ENCODE measurements at regions not wholly inside any gene's neighbourhood (a gene's known extent, or its start where the extent isn't known, plus 50 kb on each side); places are given as distances from the start of the nearest gene placed in this dataset.

GRCh38 chr5:3381206-3381825 is 214.3 kb upstream of the IRX1 start:
- DNase-seq = no peak
- ChIA-PET CTCF (no interaction called here), POLR2A (no interaction called here)

GRCh38 chr5:3380689-3381088 is 214.9 kb upstream of the IRX1 start:
- WGBS (ENCODE audit: insufficient coverage) = 91% methylated on average over 3 of the region's 3 CpGs
- Histone ChIP-seq H3K4me1 (ENCODE audit: control extremely low read depth in 1 of 4, control insufficient read depth in 4 of 4, insufficient read depth in 4 of 4, low read length in 3 of 4) (no peaks in the 10 kb centered on the region), H3K9me3 (ENCODE audit: control extremely low read depth in 1 of 5, control insufficient read depth in 4 of 5, insufficient read depth in 2 of 5, low read depth in 1 of 5, low read length in 4 of 5) (no peaks in the 10 kb centered on the region), H3K27me3 (replicated peaks in 2 of 5; ENCODE audit: control insufficient read depth in 4 of 5, insufficient read depth in 5 of 5, low read length in 4 of 5) (no peaks in the 10 kb centered on the region), H3K4me3 (ENCODE audit: control insufficient read depth in 1 of 7, extremely low read depth in 1 of 7, insufficient read depth in 4 of 7, low read depth in 2 of 7, low read length in 6 of 7) (no peak overlapping the region), H3K36me3 (ENCODE audit: control insufficient read depth in 4 of 4, insufficient read depth in 4 of 4, low read length in 3 of 4) (no peaks in the 10 kb centered on the region), H3K27ac (ENCODE audit: insufficient read depth in 1 of 2, low read depth in 1 of 2, low read length in 2 of 2, poor library complexity in 1 of 2, severe bottlenecking in 2 of 2) (no peak overlapping the region)
- no peak for DNase-seq
- POLR2A ChIA-PET = no interaction called here
- CTCF ChIA-PET = no interaction called here

More at GRCh38 chr5:3381206-3381825, 214.3 kb upstream of the IRX1 start:
- WGBS (ENCODE audit: insufficient coverage) = 95% methylated on average over 13 of the region's 15 CpGs
- Histone ChIP-seq H3K27ac (ENCODE audit: insufficient read depth in 1 of 2, low read depth in 1 of 2, low read length in 2 of 2, poor library complexity in 1 of 2, severe bottlenecking in 2 of 2) (no peak overlapping the region), H3K9me3 (ENCODE audit: control extremely low read depth in 1 of 5, control insufficient read depth in 4 of 5, insufficient read depth in 2 of 5, low read depth in 1 of 5, low read length in 4 of 5) (no peaks in the 10 kb centered on the region), H3K36me3 (ENCODE audit: control insufficient read depth in 4 of 4, insufficient read depth in 4 of 4, low read length in 3 of 4) (no peaks in the 10 kb centered on the region), H3K4me1 (ENCODE audit: control extremely low read depth in 1 of 4, control insufficient read depth in 4 of 4, insufficient read depth in 4 of 4, low read length in 3 of 4) (no peaks in the 10 kb centered on the region), H3K4me3 (ENCODE audit: control insufficient read depth in 1 of 7, extremely low read depth in 1 of 7, insufficient read depth in 4 of 7, low read depth in 2 of 7, low read length in 6 of 7) (no peak overlapping the region), H3K27me3 (replicated peaks in 2 of 5; ENCODE audit: control insufficient read depth in 4 of 5, insufficient read depth in 5 of 5, low read length in 4 of 5) (no peaks in the 10 kb centered on the region)

DNA sequence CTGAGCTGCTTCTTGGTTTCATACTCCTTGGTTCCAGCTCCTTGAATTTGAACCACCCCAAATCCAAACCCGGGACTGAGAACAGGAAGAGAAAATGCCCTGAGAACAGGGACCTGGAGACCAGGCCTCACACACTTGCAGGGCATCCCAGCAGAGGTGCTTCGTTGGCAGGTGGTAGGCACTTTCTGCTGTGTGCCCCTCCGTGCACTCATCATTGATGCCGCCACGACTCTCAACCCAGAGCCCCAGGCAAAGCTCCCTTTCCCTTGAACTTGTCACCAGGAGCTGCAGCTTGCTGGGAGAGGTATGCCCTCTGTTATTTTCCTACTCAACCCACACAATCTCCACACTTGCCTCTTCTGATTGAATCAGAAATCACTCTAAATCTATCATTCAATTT is 217.8 kb upstream of the IRX1 start:
- Histone ChIP-seq H3K4me3 (ENCODE audit: control insufficient read depth in 1 of 7, extremely low read depth in 1 of 7, insufficient read depth in 4 of 7, low read depth in 2 of 7, low read length in 6 of 7) (no peak overlapping the region), H3K27me3 (replicated peaks in 2 of 5; ENCODE audit: control insufficient read depth in 4 of 5, insufficient read depth in 5 of 5, low read length in 4 of 5) (no peaks in the 10 kb centered on the region), H3K4me1 (ENCODE audit: control extremely low read depth in 1 of 4, control insufficient read depth in 4 of 4, insufficient read depth in 4 of 4, low read length in 3 of 4) (no peaks in the 10 kb centered on the region), H3K9me3 (ENCODE audit: control extremely low read depth in 1 of 5, control insufficient read depth in 4 of 5, insufficient read depth in 2 of 5, low read depth in 1 of 5, low read length in 4 of 5) (peaks cover 0 to 12% (median 6%) of the 10 kb centered on the region in 5 experiments), H3K36me3 (ENCODE audit: control insufficient read depth in 4 of 4, insufficient read depth in 4 of 4, low read length in 3 of 4) (no peaks in the 10 kb centered on the region), H3K27ac (ENCODE audit: insufficient read depth in 1 of 2, low read depth in 1 of 2, low read length in 2 of 2, poor library complexity in 1 of 2, severe bottlenecking in 2 of 2) (no peak overlapping the region)
- 76% methylated on average over 5 of the region's 5 CpGs for WGBS (ENCODE audit: insufficient coverage)
- no peak for DNase-seq
- POLR2A ChIA-PET = no interaction called here
- CTCF ChIA-PET = no interaction called here

DNA sequence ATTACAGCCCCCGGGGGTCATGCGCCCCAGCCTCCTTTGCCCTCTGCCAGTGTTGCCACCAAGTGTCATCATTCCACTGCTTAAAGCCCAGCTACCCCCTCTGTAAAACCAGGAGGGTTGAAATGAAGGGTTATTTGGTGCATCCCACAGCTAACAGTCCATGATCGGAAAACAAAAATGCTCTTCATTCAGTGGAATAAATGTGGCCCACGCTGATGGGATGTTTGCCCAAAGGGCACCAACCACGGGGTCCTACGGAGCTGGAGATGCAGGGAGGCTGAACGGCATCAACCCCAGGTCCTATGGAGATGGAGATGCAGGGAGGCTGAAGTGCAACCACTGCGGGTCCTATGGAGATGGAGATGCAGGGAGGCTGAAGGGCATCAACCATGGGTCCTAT is 218.5 kb upstream of the IRX1 start:
- Histone ChIP-seq H3K36me3 (ENCODE audit: control insufficient read depth in 4 of 4, insufficient read depth in 4 of 4, low read length in 3 of 4) (no peaks in the 10 kb centered on the region), H3K27me3 (replicated peaks in 2 of 5; ENCODE audit: control insufficient read depth in 4 of 5, insufficient read depth in 5 of 5, low read length in 4 of 5) (no peaks in the 10 kb centered on the region), H3K27ac (ENCODE audit: insufficient read depth in 1 of 2, low read depth in 1 of 2, low read length in 2 of 2, poor library complexity in 1 of 2, severe bottlenecking in 2 of 2) (no peak overlapping the region), H3K9me3 (ENCODE audit: control extremely low read depth in 1 of 5, control insufficient read depth in 4 of 5, insufficient read depth in 2 of 5, low read depth in 1 of 5, low read length in 4 of 5) (peaks cover 0 to 18% (median 7%) of the 10 kb centered on the region in 5 experiments), H3K4me3 (ENCODE audit: control insufficient read depth in 1 of 7, extremely low read depth in 1 of 7, insufficient read depth in 4 of 7, low read depth in 2 of 7, low read length in 6 of 7) (no peak overlapping the region), H3K4me1 (ENCODE audit: control extremely low read depth in 1 of 4, control insufficient read depth in 4 of 4, insufficient read depth in 4 of 4, low read length in 3 of 4) (no peaks in the 10 kb centered on the region)
- 91% methylated on average over 7 of the region's 8 CpGs for WGBS (ENCODE audit: insufficient coverage)
- DNase-seq = no peak
- ChIA-PET CTCF (no interaction called here), POLR2A (no interaction called here)

DNA sequence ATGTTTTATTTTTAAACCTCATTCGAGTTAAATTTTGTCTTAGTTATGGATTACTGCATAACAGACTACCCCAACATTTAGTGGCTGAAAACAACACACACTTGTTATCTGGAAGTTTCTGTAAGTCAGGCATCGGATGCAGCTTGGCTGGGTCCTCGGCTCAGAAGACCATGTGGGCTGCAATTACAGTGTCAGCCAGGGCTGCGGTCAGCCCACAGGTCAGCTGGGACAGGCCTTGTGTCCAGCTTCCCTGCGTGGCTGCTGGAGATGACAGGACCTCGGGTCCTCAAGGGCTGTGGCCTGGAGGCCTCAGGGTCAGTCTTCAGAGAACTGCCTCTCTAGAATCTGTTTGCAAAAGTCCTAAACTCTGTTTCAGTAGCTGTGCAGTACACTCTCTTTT is 219.0 kb upstream of the IRX1 start:
- no peak for DNase-seq
- WGBS (ENCODE audit: insufficient coverage) = 86% methylated on average over 5 of the region's 6 CpGs
- ChIA-PET POLR2A (no interaction called here), CTCF (no interaction called here)
- peaks cover 0 to 19% (median 7%) of the 10 kb centered on the region in 5 experiments for H3K9me3 ChIP-seq (ENCODE audit: control extremely low read depth in 1 of 5, control insufficient read depth in 4 of 5, insufficient read depth in 2 of 5, low read depth in 1 of 5, low read length in 4 of 5)
- no peak overlapping the region for H3K4me3 ChIP-seq (ENCODE audit: control insufficient read depth in 1 of 7, extremely low read depth in 1 of 7, insufficient read depth in 4 of 7, low read depth in 2 of 7, low read length in 6 of 7)
- H3K27me3 ChIP-seq (replicated peaks in 2 of 5; ENCODE audit: control insufficient read depth in 4 of 5, insufficient read depth in 5 of 5, low read length in 4 of 5) = no peaks in the 10 kb centered on the region
- H3K27ac ChIP-seq (ENCODE audit: insufficient read depth in 1 of 2, low read depth in 1 of 2, low read length in 2 of 2, poor library complexity in 1 of 2, severe bottlenecking in 2 of 2) = no peak overlapping the region
- H3K36me3 ChIP-seq (ENCODE audit: control insufficient read depth in 4 of 4, insufficient read depth in 4 of 4, low read length in 3 of 4) = no peaks in the 10 kb centered on the region
- H3K4me1 ChIP-seq (ENCODE audit: control extremely low read depth in 1 of 4, control insufficient read depth in 4 of 4, insufficient read depth in 4 of 4, low read length in 3 of 4) = no peaks in the 10 kb centered on the region

- no peak for DNase-seq
- H3K27me3 ChIP-seq (replicated peaks in 2 of 5; ENCODE audit: control insufficient read depth in 4 of 5, insufficient read depth in 5 of 5, low read length in 4 of 5) = no peaks in the 10 kb centered on the region
- no peak overlapping the region for H3K27ac ChIP-seq (ENCODE audit: insufficient read depth in 1 of 2, low read depth in 1 of 2, low read length in 2 of 2, poor library complexity in 1 of 2, severe bottlenecking in 2 of 2)
- no peaks in the 10 kb centered on the region for H3K36me3 ChIP-seq (ENCODE audit: control insufficient read depth in 4 of 4, insufficient read depth in 4 of 4, low read length in 3 of 4)
- no peak overlapping the region for H3K4me3 ChIP-seq (ENCODE audit: control insufficient read depth in 1 of 7, extremely low read depth in 1 of 7, insufficient read depth in 4 of 7, low read depth in 2 of 7, low read length in 6 of 7)
- ChIA-PET CTCF (no interaction called here), POLR2A (no interaction called here)
- H3K4me1 ChIP-seq (ENCODE audit: control extremely low read depth in 1 of 4, control insufficient read depth in 4 of 4, insufficient read depth in 4 of 4, low read length in 3 of 4) = no peaks in the 10 kb centered on the region
- peaks cover 0 to 19% (median 7%) of the 10 kb centered on the region in 5 experiments for H3K9me3 ChIP-seq (ENCODE audit: control extremely low read depth in 1 of 5, control insufficient read depth in 4 of 5, insufficient read depth in 2 of 5, low read depth in 1 of 5, low read length in 4 of 5)
- WGBS (ENCODE audit: insufficient coverage) = 56% methylated on average over 2 of the region's 2 CpGs
Measured at GRCh38 chr5:3375586-3376311, 219.9 kb upstream of the IRX1 start.

DNA sequence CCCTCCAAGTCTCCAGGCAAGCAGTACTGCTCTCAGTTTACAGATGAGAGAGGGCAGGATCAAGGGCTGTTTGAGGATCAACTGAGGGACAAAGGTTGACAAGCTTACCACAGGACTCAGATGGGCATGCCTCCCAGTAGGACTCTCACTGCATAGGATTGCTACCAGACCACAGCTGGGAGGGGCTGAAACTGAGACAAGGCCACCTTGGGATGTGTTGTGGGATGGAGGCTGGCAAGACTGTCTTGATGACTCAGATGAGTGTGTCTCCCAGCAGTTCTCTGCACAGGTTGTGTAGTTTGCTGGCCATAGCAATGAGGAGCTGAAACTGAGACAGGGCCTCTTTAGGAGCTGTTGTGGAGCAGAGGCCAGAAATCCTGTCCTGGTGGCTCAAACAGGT is 222.2 kb upstream of the IRX1 start:
- no peak for DNase-seq
- Histone ChIP-seq H3K4me1 (ENCODE audit: control extremely low read depth in 1 of 4, control insufficient read depth in 4 of 4, insufficient read depth in 4 of 4, low read length in 3 of 4) (no peaks in the 10 kb centered on the region), H3K27me3 (replicated peaks in 2 of 5; ENCODE audit: control insufficient read depth in 4 of 5, insufficient read depth in 5 of 5, low read length in 4 of 5) (no peaks in the 10 kb centered on the region), H3K9me3 (ENCODE audit: control extremely low read depth in 1 of 5, control insufficient read depth in 4 of 5, insufficient read depth in 2 of 5, low read depth in 1 of 5, low read length in 4 of 5) (peaks cover 0 to 19% (median 7%) of the 10 kb centered on the region in 5 experiments), H3K27ac (ENCODE audit: insufficient read depth in 1 of 2, low read depth in 1 of 2, low read length in 2 of 2, poor library complexity in 1 of 2, severe bottlenecking in 2 of 2) (no peak overlapping the region), H3K4me3 (ENCODE audit: control insufficient read depth in 1 of 7, extremely low read depth in 1 of 7, insufficient read depth in 4 of 7, low read depth in 2 of 7, low read length in 6 of 7) (no peak overlapping the region), H3K36me3 (ENCODE audit: control insufficient read depth in 4 of 4, insufficient read depth in 4 of 4, low read length in 3 of 4) (no peaks in the 10 kb centered on the region)
- ChIA-PET POLR2A (no interaction called here), CTCF (no interaction called here)
